IPS-18a (cell line): ENCODE measurements at regions not wholly inside any gene's neighbourhood (a gene's known extent, or its start where the extent isn't known, plus 50 kb on each side); places are given as distances from the start of the nearest gene placed in this dataset.
A peak's percentile ranks its signal among the peaks of the same experiment; 100 is the strongest.

Source experiments
- H3K27ac ChIP-seq: one replicate; pipeline ENCODE4 v1.5.1; 2013; ENCODE audit warnings: low read length
- H3K27me3 ChIP-seq: one replicate; pipeline ENCODE4 v1.6.1; 2013; ENCODE audit warnings: mild to moderate bottlenecking, low read length; ENCODE audit not compliant: control insufficient read depth, insufficient read depth
- H3K36me3 ChIP-seq: one replicate; pipeline ENCODE4 v1.6.1; 2013; ENCODE audit warnings: low read depth, low read length; ENCODE audit not compliant: control insufficient read depth
- H3K4me1 ChIP-seq: one replicate; pipeline ENCODE4 v1.6.1; 2013; ENCODE audit warnings: low read depth, low read length; ENCODE audit not compliant: control insufficient read depth
- H3K4me3 ChIP-seq: one replicate; pipeline ENCODE4 v1.5.1; 2013; ENCODE audit warnings: low read length
- H3K9ac ChIP-seq: one replicate; pipeline ENCODE4 v1.6.1; 2013; ENCODE audit warnings: mild to moderate bottlenecking, low read length, moderate library complexity
- H3K9me3 ChIP-seq: one replicate; pipeline ENCODE4 v1.6.1; 2013; ENCODE audit warnings: low read depth, low read length; ENCODE audit not compliant: control insufficient read depth

GRCh38 chr6:40721271-40721952 is 134.2 kb upstream of the LRFN2 start:
- no peaks in the 10 kb centered on the region for H3K9me3 ChIP-seq
- H3K4me3 ChIP-seq = no peak overlapping the region
- H3K9ac ChIP-seq = no peak overlapping the region
- H3K27me3 ChIP-seq = no peaks in the 10 kb centered on the region
- H3K27ac ChIP-seq = no peak overlapping the region
- no peaks in the 10 kb centered on the region for H3K36me3 ChIP-seq
- peaks cover 16% of the 10 kb centered on the region for H3K4me1 ChIP-seq

GRCh38 chr6:40720375-40720748 is 133.2 kb upstream of the LRFN2 start:
- Histone ChIP-seq H3K36me3 (no peaks in the 10 kb centered on the region), H3K27ac (no peak overlapping the region), H3K4me1 (peaks cover 16% of the 10 kb centered on the region), H3K27me3 (no peaks in the 10 kb centered on the region), H3K4me3 (no peak overlapping the region), H3K9me3 (no peaks in the 10 kb centered on the region), H3K9ac (no peak overlapping the region)

GRCh38 chr6:40719671-40720374 is 132.7 kb upstream of the LRFN2 start:
- Histone ChIP-seq H3K9me3 (no peaks in the 10 kb centered on the region), H3K27me3 (no peaks in the 10 kb centered on the region), H3K36me3 (no peaks in the 10 kb centered on the region), H3K4me1 (peaks cover 16% of the 10 kb centered on the region), H3K4me3 (no peak overlapping the region), H3K27ac (no peak overlapping the region), H3K9ac (peak overlapping the region; percentile 7)

GRCh38 chr6:40718401-40718800 is 131.2 kb upstream of the LRFN2 start:
- H3K9ac ChIP-seq = no peak overlapping the region
- H3K9me3 ChIP-seq = no peaks in the 10 kb centered on the region
- H3K27me3 ChIP-seq = no peaks in the 10 kb centered on the region
- peaks cover 16% of the 10 kb centered on the region for H3K4me1 ChIP-seq
- no peak overlapping the region for H3K27ac ChIP-seq
- H3K4me3 ChIP-seq = no peak overlapping the region
- no peaks in the 10 kb centered on the region for H3K36me3 ChIP-seq

- no peaks in the 10 kb centered on the region for H3K27me3 ChIP-seq
- H3K4me1 ChIP-seq = peaks cover 16% of the 10 kb centered on the region
Observed at GRCh38 chr6:40717411-40718057, 130.4 kb upstream of the LRFN2 start.

GRCh38 chr6:40715570-40716403 is 128.6 kb upstream of the LRFN2 start:
- Histone ChIP-seq H3K4me3 (no peak overlapping the region), H3K9me3 (no peaks in the 10 kb centered on the region), H3K4me1 (peaks cover 15% of the 10 kb centered on the region), H3K9ac (no peak overlapping the region), H3K27me3 (no peaks in the 10 kb centered on the region), H3K36me3 (no peaks in the 10 kb centered on the region), H3K27ac (no peak overlapping the region)

More at GRCh38 chr6:40717411-40718057, 130.4 kb upstream of the LRFN2 start:
- Histone ChIP-seq H3K9ac (no peak overlapping the region), H3K27ac (no peak overlapping the region), H3K9me3 (no peaks in the 10 kb centered on the region), H3K36me3 (no peaks in the 10 kb centered on the region), H3K4me3 (no peak overlapping the region)

- Histone ChIP-seq H3K4me1 (peaks cover 6% of the 10 kb centered on the region), H3K9ac (no peak overlapping the region), H3K4me3 (no peak overlapping the region), H3K27me3 (no peaks in the 10 kb centered on the region), H3K36me3 (no peaks in the 10 kb centered on the region), H3K27ac (no peak overlapping the region), H3K9me3 (no peaks in the 10 kb centered on the region)
Observed at GRCh38 chr6:40714576-40715564, 127.7 kb upstream of the LRFN2 start.

- H3K9me3 ChIP-seq = no peaks in the 10 kb centered on the region
- H3K4me1 ChIP-seq = no peaks in the 10 kb centered on the region
- H3K36me3 ChIP-seq = no peaks in the 10 kb centered on the region
- H3K9ac ChIP-seq = no peak overlapping the region
- no peak overlapping the region for H3K27ac ChIP-seq
- no peak overlapping the region for H3K4me3 ChIP-seq
- no peaks in the 10 kb centered on the region for H3K27me3 ChIP-seq
Observed at GRCh38 chr6:40714143-40714542, 127.0 kb upstream of the LRFN2 start.

- Histone ChIP-seq H3K4me1 (no peaks in the 10 kb centered on the region), H3K27ac (no peak overlapping the region), H3K36me3 (no peaks in the 10 kb centered on the region), H3K9me3 (no peaks in the 10 kb centered on the region), H3K4me3 (no peak overlapping the region), H3K27me3 (no peaks in the 10 kb centered on the region), H3K9ac (no peak overlapping the region)
Observed at GRCh38 chr6:40713002-40713719, 126.0 kb upstream of the LRFN2 start.

GRCh38 chr6:40710626-40711330 is 123.6 kb upstream of the LRFN2 start:
- Histone ChIP-seq H3K4me1 (peaks cover 9% of the 10 kb centered on the region), H3K4me3 (no peak overlapping the region), H3K36me3 (no peaks in the 10 kb centered on the region), H3K27me3 (no peaks in the 10 kb centered on the region), H3K9ac (no peak overlapping the region), H3K9me3 (no peaks in the 10 kb centered on the region), H3K27ac (no peak overlapping the region)
